ENCODE measurements at regions not wholly inside any gene's neighbourhood (a gene's known extent, or its start where the extent isn't known, plus 50 kb on each side); places are given as distances from the start of the nearest gene placed in this dataset.
A peak's percentile ranks its signal among the peaks of the same experiment; 100 is the strongest.
"Not testable (repeated sequence)": the region's sequence is repeated elsewhere in the genome, so short reads cannot be mapped to it uniquely, and the experiment has no call there.

DNA sequence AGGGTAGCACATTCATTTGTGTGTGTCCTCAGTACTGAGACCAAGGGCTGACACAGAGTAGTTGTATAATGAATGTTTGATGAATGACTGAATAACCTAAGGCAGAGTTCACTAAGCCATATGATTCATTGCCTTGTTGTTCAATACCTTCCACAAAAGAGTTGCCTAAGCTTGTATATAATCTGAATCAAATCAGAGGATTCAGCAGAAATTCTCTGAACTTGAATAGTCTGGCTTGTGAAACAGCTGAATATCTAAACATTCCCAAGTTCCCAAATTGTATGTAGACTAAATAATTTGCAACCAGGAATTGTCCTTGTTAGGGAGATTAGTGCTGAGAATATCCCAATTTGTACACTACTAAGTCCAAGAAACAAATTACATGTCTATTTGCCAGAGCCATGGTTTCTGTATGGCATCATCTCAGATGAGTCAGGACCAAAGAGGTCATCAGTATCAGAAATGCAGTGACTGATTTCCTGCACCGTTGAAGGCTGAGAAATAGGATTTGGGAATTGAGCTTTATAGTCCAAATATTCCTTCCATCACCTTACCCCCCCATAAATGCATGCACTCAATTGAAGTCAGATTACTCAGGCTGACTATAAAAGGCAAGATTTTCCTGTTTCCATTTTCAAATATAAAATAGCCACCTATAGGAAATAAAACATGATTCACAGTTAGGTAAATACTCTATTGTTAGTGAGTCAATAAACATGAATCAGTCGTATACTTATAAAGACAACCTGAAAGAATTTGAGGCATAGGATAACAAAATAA lies 168.7 kb downstream of the PHLDA1 start:
- no peak for DNase-seq (ENCODE audit: low read depth in 4 of 6, low spot score in 6 of 6)
- Histone ChIP-seq H3K36me3 (ENCODE audit: control insufficient read depth, insufficient read depth, low read length) (no peaks in the 10 kb centered on the region), H3K27ac (ENCODE audit: low read depth, low read length) (no peak overlapping the region), H3K27me3 (ENCODE audit: control insufficient read depth, insufficient read depth, low read length) (no peaks in the 10 kb centered on the region), H3K4me1 (ENCODE audit: control insufficient read depth, insufficient read depth, low read length) (no peaks in the 10 kb centered on the region), H3K9me3 (ENCODE audit: control insufficient read depth, insufficient read depth, low read length) (no peaks in the 10 kb centered on the region), H3K4me3 (ENCODE audit: low read depth, low read length) (no peak overlapping the region)
- WGBS (ENCODE audit: insufficient coverage): no CpG with 5 or more reads among the region's 2 CpGs

DNA sequence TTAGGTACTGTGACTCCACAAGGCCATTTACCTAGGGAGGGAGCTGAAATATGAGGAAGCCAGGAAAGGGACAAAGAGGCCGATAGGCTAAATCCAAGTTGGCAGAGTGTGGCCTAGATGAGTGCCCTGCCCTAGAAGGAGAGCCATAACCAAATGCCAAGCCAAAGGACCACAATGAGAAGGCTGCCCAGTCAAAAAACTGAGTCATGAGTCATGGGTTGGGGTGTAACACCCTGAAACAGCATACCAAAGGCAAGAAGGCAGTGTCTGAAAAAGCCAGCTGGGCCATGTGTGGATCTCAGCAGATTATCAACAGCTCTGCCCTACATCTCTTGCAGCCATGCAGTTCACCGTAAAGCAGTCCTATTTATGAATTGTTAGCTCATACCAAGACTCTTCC lies 171.7 kb downstream of the PHLDA1 start:
- no peaks in the 10 kb centered on the region for H3K36me3 ChIP-seq (ENCODE audit: control insufficient read depth, insufficient read depth, low read length)
- no peaks in the 10 kb centered on the region for H3K9me3 ChIP-seq (ENCODE audit: control insufficient read depth, insufficient read depth, low read length)
- H3K4me1 ChIP-seq (ENCODE audit: control insufficient read depth, insufficient read depth, low read length): no peaks in the 10 kb centered on the region
- DNase-seq (ENCODE audit: low read depth in 4 of 6, low spot score in 6 of 6): no peak
- 75% methylated on average over 2 of the region's 2 CpGs for WGBS (ENCODE audit: insufficient coverage)
- no peak overlapping the region for H3K4me3 ChIP-seq (ENCODE audit: low read depth, low read length)
- H3K27me3 ChIP-seq (ENCODE audit: control insufficient read depth, insufficient read depth, low read length): no peaks in the 10 kb centered on the region
- H3K27ac ChIP-seq (ENCODE audit: low read depth, low read length): no peak overlapping the region

DNA sequence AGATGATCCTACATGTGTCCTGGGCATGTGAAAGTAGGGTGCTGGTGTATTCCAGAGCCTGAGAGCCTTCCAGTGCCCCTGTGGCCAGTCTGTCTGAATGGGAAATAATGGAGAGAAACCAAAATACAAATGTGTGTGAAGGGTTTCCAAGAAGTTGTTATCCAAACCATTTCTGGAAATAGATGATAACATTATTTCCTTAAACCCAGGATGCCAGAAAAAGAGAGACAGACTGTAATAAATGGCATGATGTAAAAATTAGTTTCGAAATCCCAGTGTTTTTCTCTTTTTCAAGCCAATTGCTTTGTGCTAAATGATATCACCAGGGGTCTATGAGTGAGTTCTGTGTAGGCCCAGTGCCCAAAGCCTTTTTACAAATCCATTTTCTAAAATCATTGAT lies 175.3 kb downstream of the PHLDA1 start:
- no CpG with 5 or more reads among the region's 1 CpG for WGBS (ENCODE audit: insufficient coverage)

DNA sequence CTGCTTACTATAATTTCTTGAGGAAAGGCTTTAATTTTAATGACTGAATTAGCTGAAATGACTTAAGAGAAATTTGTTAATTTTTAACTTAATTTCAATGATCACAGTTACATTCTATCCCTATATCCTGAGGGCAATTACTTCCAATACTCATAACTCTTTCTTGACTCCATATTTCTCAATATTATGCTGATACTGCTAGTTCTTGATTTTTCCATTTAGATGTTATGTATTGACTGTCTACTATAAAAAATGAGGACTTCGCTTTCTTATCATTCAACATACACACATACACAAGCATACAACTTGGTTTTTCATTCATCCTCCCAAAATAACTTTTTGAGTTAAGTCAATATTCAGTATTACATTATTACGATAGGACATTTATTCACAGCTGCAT lies 176.2 kb downstream of the PHLDA1 start:
- no peaks in the 10 kb centered on the region for H3K36me3 ChIP-seq (ENCODE audit: control insufficient read depth, insufficient read depth, low read length)
- no peaks in the 10 kb centered on the region for H3K4me1 ChIP-seq (ENCODE audit: control insufficient read depth, insufficient read depth, low read length)
- no peak overlapping the region for H3K4me3 ChIP-seq (ENCODE audit: low read depth, low read length)
- no peak for DNase-seq (ENCODE audit: low read depth in 4 of 6, low spot score in 6 of 6)
- H3K27ac ChIP-seq (ENCODE audit: low read depth, low read length): no peak overlapping the region
- no peaks in the 10 kb centered on the region for H3K9me3 ChIP-seq (ENCODE audit: control insufficient read depth, insufficient read depth, low read length)
- no CpG with 5 or more reads among the region's 2 CpGs for WGBS (ENCODE audit: insufficient coverage)
- H3K27me3 ChIP-seq (ENCODE audit: control insufficient read depth, insufficient read depth, low read length): peaks cover 3% of the 10 kb centered on the region

More for the DNA sequence above, 175.3 kb downstream of the PHLDA1 start:
- DNase-seq (ENCODE audit: low read depth in 4 of 6, low spot score in 6 of 6): no peak
- H3K27ac ChIP-seq (ENCODE audit: low read depth, low read length): no peak overlapping the region
- no peak overlapping the region for H3K4me3 ChIP-seq (ENCODE audit: low read depth, low read length)
- no peaks in the 10 kb centered on the region for H3K9me3 ChIP-seq (ENCODE audit: control insufficient read depth, insufficient read depth, low read length)
- no peaks in the 10 kb centered on the region for H3K36me3 ChIP-seq (ENCODE audit: control insufficient read depth, insufficient read depth, low read length)
- H3K4me1 ChIP-seq (ENCODE audit: control insufficient read depth, insufficient read depth, low read length): no peaks in the 10 kb centered on the region
- peaks cover 3% of the 10 kb centered on the region for H3K27me3 ChIP-seq (ENCODE audit: control insufficient read depth, insufficient read depth, low read length)

DNA sequence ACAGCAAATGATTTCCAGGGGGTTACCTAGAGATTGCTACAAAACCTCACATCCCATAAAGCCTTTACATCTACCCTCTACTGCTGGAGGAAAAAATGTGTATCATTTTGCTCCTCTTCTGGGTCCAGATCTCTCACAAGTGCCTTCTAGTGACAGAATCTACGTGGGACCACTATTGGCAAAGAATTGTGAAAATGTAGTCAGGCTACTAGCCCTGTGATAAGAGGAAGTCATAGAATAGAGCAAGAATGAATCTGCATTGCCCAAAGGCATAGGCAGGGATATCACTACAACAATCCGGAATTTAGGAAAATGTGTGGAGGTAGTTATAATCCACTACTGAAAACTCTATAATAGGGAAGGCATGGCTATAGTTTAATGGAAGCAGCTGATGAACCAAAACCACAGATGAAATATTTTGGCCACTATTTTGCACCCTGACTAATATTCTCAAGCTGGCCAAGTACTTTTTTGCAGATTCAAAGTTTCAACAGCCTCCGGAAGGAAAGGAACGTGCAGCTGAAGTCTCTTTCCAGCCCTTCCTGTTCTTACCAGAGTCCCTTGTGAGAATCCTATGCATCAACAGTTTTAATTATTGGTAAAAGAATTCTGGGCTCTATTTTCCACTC lies 176.8 kb downstream of the PHLDA1 start:
- Histone ChIP-seq H3K4me3 (ENCODE audit: low read depth, low read length) (no peak overlapping the region), H3K27ac (ENCODE audit: low read depth, low read length) (no peak overlapping the region), H3K36me3 (ENCODE audit: control insufficient read depth, insufficient read depth, low read length) (no peaks in the 10 kb centered on the region), H3K9me3 (ENCODE audit: control insufficient read depth, insufficient read depth, low read length) (no peaks in the 10 kb centered on the region), H3K4me1 (ENCODE audit: control insufficient read depth, insufficient read depth, low read length) (no peaks in the 10 kb centered on the region), H3K27me3 (ENCODE audit: control insufficient read depth, insufficient read depth, low read length) (peaks cover 3% of the 10 kb centered on the region)
- 83% methylated on average over 1 of the region's 4 CpGs for WGBS (ENCODE audit: insufficient coverage)
- no peak for DNase-seq (ENCODE audit: low read depth in 4 of 6, low spot score in 6 of 6)

DNA sequence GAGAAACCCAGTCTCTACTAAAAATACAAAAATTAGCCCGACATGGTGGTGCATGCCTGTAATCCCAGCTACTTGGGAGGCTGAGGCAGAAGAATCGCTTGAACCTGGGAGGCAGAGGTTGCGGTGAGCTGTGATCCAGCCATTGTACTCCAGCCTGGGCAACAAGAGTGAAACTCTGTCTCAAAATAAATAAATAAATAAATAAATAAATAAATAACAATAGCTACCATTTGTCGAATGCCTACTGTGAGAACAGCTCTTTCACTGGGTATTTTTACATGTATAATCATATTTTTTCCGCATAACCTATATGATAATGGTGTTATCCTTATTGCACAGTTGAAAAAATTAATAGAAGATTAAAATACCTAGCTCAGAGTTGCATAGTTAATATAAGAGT lies 177.4 kb downstream of the PHLDA1 start:
- no CpG with 5 or more reads among the region's 5 CpGs for WGBS (ENCODE audit: insufficient coverage)
- not testable (repeated sequence) for H3K4me3 ChIP-seq (ENCODE audit: low read depth, low read length); H3K4me1 ChIP-seq (ENCODE audit: control insufficient read depth, insufficient read depth, low read length); H3K36me3 ChIP-seq (ENCODE audit: control insufficient read depth, insufficient read depth, low read length); H3K9me3 ChIP-seq (ENCODE audit: control insufficient read depth, insufficient read depth, low read length); H3K27ac ChIP-seq (ENCODE audit: low read depth, low read length); DNase-seq (ENCODE audit: low read depth in 4 of 6, low spot score in 6 of 6); H3K27me3 ChIP-seq (ENCODE audit: control insufficient read depth, insufficient read depth, low read length)

DNA sequence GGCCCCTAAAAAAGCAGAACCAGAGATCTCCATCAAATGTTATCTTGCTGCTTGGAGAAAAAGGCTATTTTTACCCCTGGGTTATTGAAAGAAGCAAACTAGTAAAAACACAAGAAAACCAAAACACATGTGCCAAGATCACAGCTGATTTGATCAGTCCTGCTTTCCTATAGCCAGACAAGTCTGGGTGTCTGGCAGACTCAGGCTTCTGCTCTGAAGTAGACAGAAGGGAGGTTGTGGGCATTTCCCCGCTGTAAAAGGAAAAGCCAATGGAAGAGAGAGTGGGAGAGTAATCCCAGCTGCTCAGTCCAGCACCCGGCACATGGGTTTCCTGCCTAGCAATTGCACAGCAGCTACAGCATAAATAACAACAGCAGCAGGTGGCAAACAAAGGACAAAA lies 177.9 kb downstream of the PHLDA1 start:
- H3K9me3 ChIP-seq (ENCODE audit: control insufficient read depth, insufficient read depth, low read length): no peaks in the 10 kb centered on the region

DNA sequence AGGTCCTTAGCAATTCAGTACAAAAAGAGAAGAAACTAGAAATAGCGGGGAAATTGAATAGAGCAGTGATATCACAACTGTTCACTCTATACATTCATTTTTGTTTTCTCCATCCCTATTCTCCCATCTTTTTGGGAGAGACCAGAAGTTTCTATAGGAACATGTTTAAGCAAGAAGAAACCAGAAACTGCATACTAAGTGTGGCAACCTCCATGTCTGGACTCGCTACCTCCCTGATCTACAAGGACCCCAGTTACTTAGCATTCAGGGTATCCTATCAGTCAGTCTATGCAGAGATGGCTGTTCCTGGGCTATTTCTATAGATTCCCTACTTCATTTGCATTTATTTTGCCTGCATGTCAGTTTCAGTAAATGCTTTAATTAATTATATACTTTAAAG lies 178.6 kb downstream of the PHLDA1 start:
- 83% methylated on average over 1 of the region's 2 CpGs for whole genome bisulfite sequencing (ENCODE audit: insufficient coverage)
- Histone ChIP-seq H3K9me3 (ENCODE audit: control insufficient read depth, insufficient read depth, low read length) (no peaks in the 10 kb centered on the region), H3K27ac (ENCODE audit: low read depth, low read length) (no peak overlapping the region)

More for the DNA sequence above, 177.9 kb downstream of the PHLDA1 start:
- H3K27ac ChIP-seq (ENCODE audit: low read depth, low read length): no peak overlapping the region
- WGBS (ENCODE audit: insufficient coverage): 60% methylated on average over 1 of the region's 2 CpGs
- H3K36me3 ChIP-seq (ENCODE audit: control insufficient read depth, insufficient read depth, low read length): no peaks in the 10 kb centered on the region
- peaks cover 3% of the 10 kb centered on the region for H3K27me3 ChIP-seq (ENCODE audit: control insufficient read depth, insufficient read depth, low read length)
- DNase-seq (ENCODE audit: low read depth in 4 of 6, low spot score in 6 of 6): no peak
- H3K4me1 ChIP-seq (ENCODE audit: control insufficient read depth, insufficient read depth, low read length): peaks cover 2% of the 10 kb centered on the region
- no peak overlapping the region for H3K4me3 ChIP-seq (ENCODE audit: low read depth, low read length)

DNA sequence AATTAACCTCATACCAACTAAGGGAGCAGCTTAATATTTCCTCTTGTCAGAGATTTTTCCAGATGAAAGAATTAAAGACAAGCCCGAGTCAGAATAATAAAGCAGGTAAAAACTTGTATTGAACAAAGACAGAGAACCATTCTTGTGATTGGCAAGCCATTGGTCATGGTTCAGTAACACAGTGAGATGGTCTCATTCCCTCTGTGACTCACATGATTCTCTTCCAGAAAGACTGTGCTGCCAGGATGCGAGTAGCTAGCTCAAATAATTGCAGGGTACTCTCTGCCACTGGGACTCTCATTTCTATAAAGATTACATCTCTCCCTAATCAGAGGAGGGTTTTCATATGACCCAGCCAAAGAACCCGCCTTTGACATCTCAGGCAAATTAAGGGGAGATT lies 179.4 kb downstream of the PHLDA1 start:
- 60% methylated on average over 1 of the region's 3 CpGs for WGBS (ENCODE audit: insufficient coverage)
- H3K36me3 ChIP-seq (ENCODE audit: control insufficient read depth, insufficient read depth, low read length): no peaks in the 10 kb centered on the region
- peaks cover 3% of the 10 kb centered on the region for H3K27me3 ChIP-seq (ENCODE audit: control insufficient read depth, insufficient read depth, low read length)
- H3K4me3 ChIP-seq (ENCODE audit: low read depth, low read length): no peak overlapping the region
- H3K4me1 ChIP-seq (ENCODE audit: control insufficient read depth, insufficient read depth, low read length): peaks cover 4% of the 10 kb centered on the region
- peak in 2 of 6 donors; percentile 28 to 63 for DNase-seq (ENCODE audit: low read depth in 4 of 6, low spot score in 6 of 6)
- H3K9me3 ChIP-seq (ENCODE audit: control insufficient read depth, insufficient read depth, low read length): no peaks in the 10 kb centered on the region
- H3K27ac ChIP-seq (ENCODE audit: low read depth, low read length): no peak overlapping the region

More for the DNA sequence above, 178.6 kb downstream of the PHLDA1 start:
- H3K36me3 ChIP-seq (ENCODE audit: control insufficient read depth, insufficient read depth, low read length): no peaks in the 10 kb centered on the region
- no peak overlapping the region for H3K4me3 ChIP-seq (ENCODE audit: low read depth, low read length)
- peaks cover 3% of the 10 kb centered on the region for H3K27me3 ChIP-seq (ENCODE audit: control insufficient read depth, insufficient read depth, low read length)
- no peak for DNase-seq (ENCODE audit: low read depth in 4 of 6, low spot score in 6 of 6)
- H3K4me1 ChIP-seq (ENCODE audit: control insufficient read depth, insufficient read depth, low read length): peaks cover 4% of the 10 kb centered on the region

Data from spinal cord (tissue), 9 donors.